ENCODE measurements at regions not wholly inside any gene's neighbourhood (a gene's known extent, or its start where the extent isn't known, plus 50 kb on each side); places are given as distances from the start of the nearest gene placed in this dataset.

DNA sequence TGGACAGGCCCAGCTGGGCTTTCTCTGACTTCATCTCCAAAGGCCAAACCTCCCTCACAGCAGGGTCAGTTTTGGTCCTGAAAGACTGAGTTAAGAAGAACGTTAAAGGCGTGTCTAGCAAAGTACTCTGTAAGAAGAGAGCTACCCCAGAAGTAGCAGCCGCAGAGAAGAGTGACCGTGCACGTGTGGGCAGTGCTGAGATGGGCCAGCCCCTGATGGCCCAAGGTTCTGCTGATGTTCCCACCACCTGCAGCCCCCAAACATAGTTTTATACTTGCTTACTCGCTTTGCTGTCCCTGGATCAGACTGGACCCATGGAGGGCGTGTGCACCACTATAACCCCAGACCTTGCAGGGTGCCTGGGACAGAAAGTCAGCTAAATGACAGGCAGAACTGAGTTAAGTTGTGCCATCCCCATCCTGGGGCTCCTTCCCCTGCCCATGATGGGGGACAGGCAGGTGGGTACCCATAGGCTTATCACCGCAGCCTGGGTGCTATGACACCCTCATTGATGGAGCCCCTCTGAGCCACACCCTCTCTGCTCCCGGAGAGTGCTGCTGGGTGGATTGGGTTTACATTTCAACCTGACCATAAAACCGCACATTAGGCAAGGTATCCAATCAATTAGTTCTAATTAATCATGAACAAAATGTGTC lies 367.3 kb upstream of the HS6ST1 start:
- H3K27ac ChIP-seq (ENCODE audit: control insufficient read depth, insufficient read depth, low read length), result no peak overlapping the region
- no peaks in the 10 kb centered on the region for H3K9me3 ChIP-seq (ENCODE audit: control insufficient read depth, low read depth, low read length)
- no peak overlapping the region for H3K9ac ChIP-seq (ENCODE audit: control insufficient read depth, extremely low read depth, insufficient read depth, low read length)
- no peaks in the 10 kb centered on the region for H3K27me3 ChIP-seq (ENCODE audit: control insufficient read depth, extremely low read depth, insufficient read depth, low read length)
- no peaks in the 10 kb centered on the region for H4K20me1 ChIP-seq (ENCODE audit: control insufficient read depth, extremely low read depth, insufficient read depth, low read length)
- dilution Hi-C loops (cut with MboI; ENCODE audit: extremely low pct_ligation_motif_present, low sequenced_read_pairs), result no loop called here
- H3K4me2 ChIP-seq (ENCODE audit: control insufficient read depth, extremely low read depth, insufficient read depth, low read depth, low read length), result no peak overlapping the region
- FAIRE-seq, result no peak
- no peak for TF ChIP-seq EZH2 (IDR thresholded peaks at IDR 0.05; ENCODE audit: low read length)
- TF ChIP-seq, protein P1, sequence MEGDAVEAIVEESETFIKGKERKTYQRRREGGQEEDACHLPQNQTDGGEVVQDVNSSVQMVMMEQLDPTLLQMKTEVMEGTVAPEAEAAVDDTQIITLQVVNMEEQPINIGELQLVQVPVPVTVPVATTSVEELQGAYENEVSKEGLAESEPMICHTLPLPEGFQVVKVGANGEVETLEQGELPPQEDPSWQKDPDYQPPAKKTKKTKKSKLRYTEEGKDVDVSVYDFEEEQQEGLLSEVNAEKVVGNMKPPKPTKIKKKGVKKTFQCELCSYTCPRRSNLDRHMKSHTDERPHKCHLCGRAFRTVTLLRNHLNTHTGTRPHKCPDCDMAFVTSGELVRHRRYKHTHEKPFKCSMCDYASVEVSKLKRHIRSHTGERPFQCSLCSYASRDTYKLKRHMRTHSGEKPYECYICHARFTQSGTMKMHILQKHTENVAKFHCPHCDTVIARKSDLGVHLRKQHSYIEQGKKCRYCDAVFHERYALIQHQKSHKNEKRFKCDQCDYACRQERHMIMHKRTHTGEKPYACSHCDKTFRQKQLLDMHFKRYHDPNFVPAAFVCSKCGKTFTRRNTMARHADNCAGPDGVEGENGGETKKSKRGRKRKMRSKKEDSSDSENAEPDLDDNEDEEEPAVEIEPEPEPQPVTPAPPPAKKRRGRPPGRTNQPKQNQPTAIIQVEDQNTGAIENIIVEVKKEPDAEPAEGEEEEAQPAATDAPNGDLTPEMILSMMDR (optimal IDR thresholded peaks at IDR 0.05 in 1 of 3, IDR thresholded peaks at IDR 0.05 in 1 of 3, conservative IDR thresholded peaks at IDR 0.05 in 1 of 3; ENCODE audit: extremely low read depth in 1 of 3, insufficient read depth in 2 of 3, low read length in 3 of 3), result no peak
- no peaks in the 10 kb centered on the region for H3K9me1 ChIP-seq (ENCODE audit: control insufficient read depth, extremely low read depth, insufficient read depth, low read length)
- no peaks in the 10 kb centered on the region for H3K79me2 ChIP-seq (ENCODE audit: control insufficient read depth, insufficient read depth, low read length)
- DNase-seq (ENCODE audit: low read depth, low spot score), result no peak
- no peaks in the 10 kb centered on the region for H3K36me3 ChIP-seq (ENCODE audit: control insufficient read depth in 2 of 2, extremely low read depth in 1 of 2, insufficient read depth in 2 of 2, low read length in 2 of 2)
- H2AFZ ChIP-seq (ENCODE audit: control insufficient read depth, low read length), result no peak overlapping the region
- H3K4me1 ChIP-seq (ENCODE audit: control insufficient read depth, extremely low read depth, insufficient read depth, low read length), result no peaks in the 10 kb centered on the region
- H3K4me3 ChIP-seq (ENCODE audit: control insufficient read depth in 2 of 3, extremely low read depth in 1 of 3, insufficient read depth in 2 of 3, low read depth in 1 of 3, low read length in 3 of 3), result no peak overlapping the region

DNA sequence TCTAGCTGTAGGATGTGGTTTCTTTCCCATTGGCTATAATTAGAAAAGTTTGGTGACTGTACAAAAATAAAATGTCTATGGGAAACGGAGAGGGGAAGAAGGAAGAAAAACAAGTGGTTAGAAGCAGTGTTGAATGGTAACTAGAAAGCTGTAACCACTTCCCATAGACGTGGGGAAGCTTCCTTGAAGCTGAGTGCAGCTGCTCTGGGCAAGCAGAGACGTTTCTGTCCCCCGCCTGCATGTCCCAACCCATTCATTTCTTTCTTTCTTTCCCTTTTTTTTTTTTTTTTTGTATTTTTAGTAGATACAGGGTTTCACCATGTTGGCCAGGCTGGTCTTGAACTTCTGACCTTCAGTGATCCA lies 367.8 kb upstream of the HS6ST1 start:
- Histone ChIP-seq H3K9ac (ENCODE audit: control insufficient read depth, extremely low read depth, insufficient read depth, low read length) (no peak overlapping the region), H3K27ac (ENCODE audit: control insufficient read depth, insufficient read depth, low read length) (no peak overlapping the region), H3K4me2 (ENCODE audit: control insufficient read depth, extremely low read depth, insufficient read depth, low read depth, low read length) (no peak overlapping the region), H3K36me3 (ENCODE audit: control insufficient read depth in 2 of 2, extremely low read depth in 1 of 2, insufficient read depth in 2 of 2, low read length in 2 of 2) (no peaks in the 10 kb centered on the region), H2AFZ (ENCODE audit: control insufficient read depth, low read length) (no peak overlapping the region), H3K4me1 (ENCODE audit: control insufficient read depth, extremely low read depth, insufficient read depth, low read length) (no peaks in the 10 kb centered on the region), H3K79me2 (ENCODE audit: control insufficient read depth, insufficient read depth, low read length) (no peaks in the 10 kb centered on the region), H3K27me3 (ENCODE audit: control insufficient read depth, extremely low read depth, insufficient read depth, low read length) (no peaks in the 10 kb centered on the region), H4K20me1 (ENCODE audit: control insufficient read depth, extremely low read depth, insufficient read depth, low read length) (no peaks in the 10 kb centered on the region), H3K9me3 (ENCODE audit: control insufficient read depth, low read depth, low read length) (no peaks in the 10 kb centered on the region), H3K9me1 (ENCODE audit: control insufficient read depth, extremely low read depth, insufficient read depth, low read length) (no peaks in the 10 kb centered on the region), H3K4me3 (ENCODE audit: control insufficient read depth in 2 of 3, extremely low read depth in 1 of 3, insufficient read depth in 2 of 3, low read depth in 1 of 3, low read length in 3 of 3) (no peak overlapping the region)
- dilution Hi-C loops (cut with MboI; ENCODE audit: extremely low pct_ligation_motif_present, low sequenced_read_pairs), result no loop called here
- TF ChIP-seq, protein P1 (optimal IDR thresholded peaks at IDR 0.05 in 1 of 3, IDR thresholded peaks at IDR 0.05 in 1 of 3, conservative IDR thresholded peaks at IDR 0.05 in 1 of 3; ENCODE audit: extremely low read depth in 1 of 3, insufficient read depth in 2 of 3, low read length in 3 of 3), result no peak
- TF ChIP-seq EZH2 (IDR thresholded peaks at IDR 0.05; ENCODE audit: low read length), result no peak
- no peak for DNase-seq (ENCODE audit: low read depth, low spot score)
- no peak for FAIRE-seq
